HL-60 (cell line): ENCODE measurements at regions not wholly inside any gene's neighbourhood (a gene's known extent, or its start where the extent isn't known, plus 50 kb on each side); places are given as distances from the start of the nearest gene placed in this dataset.

ENCODE experiments used
- CTCF ChIP-seq: IDR thresholded peaks from one replicate; pipeline ENCODE4 v1.5.1; 2011; ENCODE audit warnings: low read length, control low read depth, inconsistent platforms; ENCODE audit not compliant: insufficient read depth
- GABPA ChIP-seq: IDR thresholded peaks from 2 replicates; pipeline ENCODE4 v1.6.1; 2012; ENCODE audit warnings: low read depth

DNA sequence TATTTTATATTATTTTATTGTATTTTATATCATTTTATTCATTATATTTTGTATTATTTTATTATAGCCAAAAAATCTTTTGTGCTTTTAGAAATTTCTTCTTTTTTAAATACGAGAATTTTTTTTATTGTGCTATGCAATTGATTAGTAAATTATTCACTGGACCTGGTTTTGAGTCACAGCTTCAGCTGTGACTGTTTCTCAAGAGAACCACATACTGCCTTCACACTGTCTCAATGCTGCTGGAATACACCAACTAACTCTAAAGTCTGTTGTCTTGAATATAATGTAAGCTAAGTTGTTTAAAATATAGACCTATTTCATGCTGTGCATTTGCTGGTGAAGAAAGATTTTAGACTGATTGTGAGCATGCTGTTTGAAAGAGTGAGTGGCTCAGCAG lies 423.6 kb downstream of the NDFIP2 start:
- TF ChIP-seq CTCF (no peak), GABPA (no peak)
